Ovary (tissue), 3 donors: ENCODE measurements at regions not wholly inside any gene's neighbourhood (a gene's known extent, or its start where the extent isn't known, plus 50 kb on each side); places are given as distances from the start of the nearest gene placed in this dataset.
"Not testable (repeated sequence)": the region's sequence is repeated elsewhere in the genome, so short reads cannot be mapped to it uniquely, and the experiment has no call there.

Experiments
- POLR2A ChIP-seq: fragments of 450-650 bp; IDR thresholded peaks from one replicate; pipeline ENCODE4 v1.6.1; 2017; ENCODE audit warnings: antibody characterized with exemption, mild to moderate bottlenecking, moderate library complexity
- TF ChIP-seq, protein P1 (sequence below), 3 donors: fragments of 450-650 bp in 2 of 3; fragments of 200-600 bp in 1 of 3; IDR thresholded peaks; one replicate each; pipeline versions ENCODE4 v1.5.1 to v1.8.0; 2016 to 2022; ENCODE audit warnings: antibody characterized with exemption in 3 of 3, mild to moderate bottlenecking in 1 of 3
- donor health status: DM: no; HTN: no; CAD: no.

DNA sequence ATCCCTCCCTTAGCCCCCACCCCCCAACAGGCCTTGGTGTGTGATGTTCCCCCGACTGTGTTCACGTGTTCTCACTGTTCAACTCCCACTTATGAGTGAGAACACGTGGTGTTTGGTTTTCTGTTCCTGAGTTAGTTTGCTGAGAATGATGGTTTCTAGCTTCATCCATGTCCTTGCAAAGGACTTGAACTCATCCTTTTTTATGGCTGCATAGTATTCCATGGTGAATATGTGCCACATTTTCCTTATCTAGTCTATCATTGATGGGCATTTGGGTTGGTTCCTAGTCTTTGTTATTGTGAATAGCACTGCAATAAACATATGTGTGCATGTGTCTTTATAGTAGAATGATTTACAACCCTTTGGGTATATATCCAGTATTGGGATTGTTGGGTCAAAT, 330.4 kb downstream of the OMA1 start:
- TF ChIP-seq, protein P1, sequence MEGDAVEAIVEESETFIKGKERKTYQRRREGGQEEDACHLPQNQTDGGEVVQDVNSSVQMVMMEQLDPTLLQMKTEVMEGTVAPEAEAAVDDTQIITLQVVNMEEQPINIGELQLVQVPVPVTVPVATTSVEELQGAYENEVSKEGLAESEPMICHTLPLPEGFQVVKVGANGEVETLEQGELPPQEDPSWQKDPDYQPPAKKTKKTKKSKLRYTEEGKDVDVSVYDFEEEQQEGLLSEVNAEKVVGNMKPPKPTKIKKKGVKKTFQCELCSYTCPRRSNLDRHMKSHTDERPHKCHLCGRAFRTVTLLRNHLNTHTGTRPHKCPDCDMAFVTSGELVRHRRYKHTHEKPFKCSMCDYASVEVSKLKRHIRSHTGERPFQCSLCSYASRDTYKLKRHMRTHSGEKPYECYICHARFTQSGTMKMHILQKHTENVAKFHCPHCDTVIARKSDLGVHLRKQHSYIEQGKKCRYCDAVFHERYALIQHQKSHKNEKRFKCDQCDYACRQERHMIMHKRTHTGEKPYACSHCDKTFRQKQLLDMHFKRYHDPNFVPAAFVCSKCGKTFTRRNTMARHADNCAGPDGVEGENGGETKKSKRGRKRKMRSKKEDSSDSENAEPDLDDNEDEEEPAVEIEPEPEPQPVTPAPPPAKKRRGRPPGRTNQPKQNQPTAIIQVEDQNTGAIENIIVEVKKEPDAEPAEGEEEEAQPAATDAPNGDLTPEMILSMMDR (IDR thresholded peaks at IDR 0.05): not testable (repeated sequence)
- not testable (repeated sequence) for TF ChIP-seq POLR2A
